ENCODE measurements at regions not wholly inside any gene's neighbourhood (a gene's known extent, or its start where the extent isn't known, plus 50 kb on each side); places are given as distances from the start of the nearest gene placed in this dataset.

DNA sequence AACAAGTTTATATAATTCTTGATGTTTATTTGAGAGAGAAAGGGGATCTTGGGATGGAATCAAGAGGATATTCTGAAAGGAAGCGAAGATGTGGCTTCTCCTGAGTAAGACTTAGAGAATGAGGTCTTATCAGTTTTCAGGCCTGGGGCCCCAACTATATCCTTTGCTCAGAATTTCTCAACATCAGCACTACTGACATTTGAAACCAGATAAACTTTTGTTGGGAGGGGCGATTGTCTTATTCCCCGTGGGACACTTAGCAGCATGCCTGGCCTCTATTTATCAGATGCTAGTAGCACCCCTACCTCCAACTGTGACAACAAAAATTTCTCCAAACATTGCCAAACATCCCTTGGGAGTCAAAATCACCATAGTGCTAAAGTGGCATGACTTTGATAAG lies 567.7 kb downstream of the MAT2B start:
- ATAC-seq (ENCODE audit: low read depth) (no peak), DNase-seq (no peak)
- Mint-ChIP-seq H3K9me3 (ENCODE audit: insufficient read depth) (no peaks in the 10 kb centered on the region), H3K4me3 (no peak overlapping the region), H3K27me3 (peaks cover 10% of the 10 kb centered on the region), H3K27ac (no peak overlapping the region), H3K4me1 (no peaks in the 10 kb centered on the region)
- Histone ChIP-seq H3K36me3 (replicated peaks in 1 of 2; ENCODE audit: control extremely low read depth in 1 of 2, control insufficient read depth in 1 of 2, extremely low read depth in 1 of 2, insufficient read depth in 2 of 2, low read length in 1 of 2) (no peaks in the 10 kb centered on the region), H3K27ac (ENCODE audit: low read length in 2 of 2) (no peak overlapping the region), H3K9ac (ENCODE audit: low read length) (no peak overlapping the region), H3K4me3 (ENCODE audit: control extremely low read depth in 1 of 5, extremely low read depth in 1 of 5, insufficient read depth in 1 of 5, low read depth in 2 of 5, low read length in 4 of 5) (no peak overlapping the region), H3K27me3 (replicated peaks in 1 of 4; ENCODE audit: control extremely low read depth in 1 of 4, control insufficient read depth in 3 of 4, insufficient read depth in 4 of 4, low read length in 3 of 4) (no peaks in the 10 kb centered on the region), H3K9me3 (ENCODE audit: control extremely low read depth in 1 of 3, control insufficient read depth in 2 of 3, insufficient read depth in 1 of 3, low read length in 2 of 3) (no peaks in the 10 kb centered on the region), H2AFZ (ENCODE audit: insufficient read depth, low read depth, low read length, poor library complexity, severe bottlenecking) (no peak overlapping the region), H3K4me1 (ENCODE audit: control insufficient read depth in 2 of 2, insufficient read depth in 2 of 2, low read length in 2 of 2) (no peaks in the 10 kb centered on the region), H3K79me2 (ENCODE audit: control insufficient read depth, insufficient read depth, low read length) (no peaks in the 10 kb centered on the region), H3K4me2 (replicated peaks; ENCODE audit: low read depth, low read length, poor library complexity, severe bottlenecking) (no peak overlapping the region), H4K20me1 (ENCODE audit: control insufficient read depth, insufficient read depth, low read length, poor library complexity, severe bottlenecking) (no peaks in the 10 kb centered on the region)
- 100% methylated on average over 1 of the region's 3 CpGs for WGBS (ENCODE audit: insufficient coverage)
- no peak for TF ChIP-seq EZH2 (IDR thresholded peaks at IDR 0.05; ENCODE audit: borderline replicate concordance, insufficient read depth, low read depth, low read length, poor library complexity, severe bottlenecking)
- TF ChIP-seq, protein P1, sequence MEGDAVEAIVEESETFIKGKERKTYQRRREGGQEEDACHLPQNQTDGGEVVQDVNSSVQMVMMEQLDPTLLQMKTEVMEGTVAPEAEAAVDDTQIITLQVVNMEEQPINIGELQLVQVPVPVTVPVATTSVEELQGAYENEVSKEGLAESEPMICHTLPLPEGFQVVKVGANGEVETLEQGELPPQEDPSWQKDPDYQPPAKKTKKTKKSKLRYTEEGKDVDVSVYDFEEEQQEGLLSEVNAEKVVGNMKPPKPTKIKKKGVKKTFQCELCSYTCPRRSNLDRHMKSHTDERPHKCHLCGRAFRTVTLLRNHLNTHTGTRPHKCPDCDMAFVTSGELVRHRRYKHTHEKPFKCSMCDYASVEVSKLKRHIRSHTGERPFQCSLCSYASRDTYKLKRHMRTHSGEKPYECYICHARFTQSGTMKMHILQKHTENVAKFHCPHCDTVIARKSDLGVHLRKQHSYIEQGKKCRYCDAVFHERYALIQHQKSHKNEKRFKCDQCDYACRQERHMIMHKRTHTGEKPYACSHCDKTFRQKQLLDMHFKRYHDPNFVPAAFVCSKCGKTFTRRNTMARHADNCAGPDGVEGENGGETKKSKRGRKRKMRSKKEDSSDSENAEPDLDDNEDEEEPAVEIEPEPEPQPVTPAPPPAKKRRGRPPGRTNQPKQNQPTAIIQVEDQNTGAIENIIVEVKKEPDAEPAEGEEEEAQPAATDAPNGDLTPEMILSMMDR (IDR thresholded peaks at IDR 0.05): no peak
- ChIA-PET CTCF (no interaction called here), POLR2A (no interaction called here)
- intact Hi-C loops (cut with micrococcal nuclease): no loop called here

DNA sequence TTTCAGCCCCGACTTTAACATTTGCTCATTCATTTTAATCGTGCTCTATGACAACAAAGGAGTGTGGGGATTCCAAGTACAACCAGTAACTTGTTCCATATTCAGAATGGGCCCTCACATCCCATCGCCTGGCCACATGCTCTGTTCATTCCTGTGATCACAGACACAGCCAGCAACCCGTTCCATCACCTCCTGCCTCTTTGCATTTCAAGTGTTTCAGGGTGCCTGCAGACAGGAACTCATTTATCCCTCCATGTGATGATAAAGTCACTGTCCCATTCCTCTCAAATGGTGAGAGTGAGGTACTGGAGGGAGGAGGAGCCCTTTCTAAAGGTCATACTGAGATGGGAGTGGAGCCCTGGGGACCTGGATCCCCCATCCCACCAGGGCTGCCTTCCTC lies 571.1 kb downstream of the MAT2B start:
- intact Hi-C loops (cut with micrococcal nuclease): no loop called here
- H3K4me1 Mint-ChIP-seq: no peaks in the 10 kb centered on the region
- Histone ChIP-seq H4K20me1 (ENCODE audit: control insufficient read depth, insufficient read depth, low read length, poor library complexity, severe bottlenecking) (no peaks in the 10 kb centered on the region), H3K4me1 (ENCODE audit: control insufficient read depth in 2 of 2, insufficient read depth in 2 of 2, low read length in 2 of 2) (no peaks in the 10 kb centered on the region), H3K4me3 (ENCODE audit: control extremely low read depth in 1 of 5, extremely low read depth in 1 of 5, insufficient read depth in 1 of 5, low read depth in 2 of 5, low read length in 4 of 5) (no peak overlapping the region), H3K9ac (ENCODE audit: low read length) (no peak overlapping the region), H3K27ac (ENCODE audit: low read length in 2 of 2) (no peak overlapping the region), H3K4me2 (replicated peaks; ENCODE audit: low read depth, low read length, poor library complexity, severe bottlenecking) (no peak overlapping the region), H3K9me3 (ENCODE audit: control extremely low read depth in 1 of 3, control insufficient read depth in 2 of 3, insufficient read depth in 1 of 3, low read length in 2 of 3) (no peaks in the 10 kb centered on the region), H2AFZ (ENCODE audit: insufficient read depth, low read depth, low read length, poor library complexity, severe bottlenecking) (no peak overlapping the region), H3K36me3 (replicated peaks in 1 of 2; ENCODE audit: control extremely low read depth in 1 of 2, control insufficient read depth in 1 of 2, extremely low read depth in 1 of 2, insufficient read depth in 2 of 2, low read length in 1 of 2) (no peaks in the 10 kb centered on the region), H3K27me3 (replicated peaks in 1 of 4; ENCODE audit: control extremely low read depth in 1 of 4, control insufficient read depth in 3 of 4, insufficient read depth in 4 of 4, low read length in 3 of 4) (no peaks in the 10 kb centered on the region), H3K79me2 (ENCODE audit: control insufficient read depth, insufficient read depth, low read length) (no peaks in the 10 kb centered on the region)
- ChIA-PET CTCF (no interaction called here), POLR2A (no interaction called here)
- H3K9me3 Mint-ChIP-seq (ENCODE audit: insufficient read depth): no peaks in the 10 kb centered on the region
- DNase-seq: no peak
- TF ChIP-seq, protein P1 (IDR thresholded peaks at IDR 0.05): no peak
- no peak for TF ChIP-seq EZH2 (IDR thresholded peaks at IDR 0.05; ENCODE audit: borderline replicate concordance, insufficient read depth, low read depth, low read length, poor library complexity, severe bottlenecking)
- WGBS (ENCODE audit: insufficient coverage): 94% methylated on average over 3 of the region's 4 CpGs
- no peak for ATAC-seq (ENCODE audit: low read depth)
- H3K27me3 Mint-ChIP-seq: peaks cover 7% of the 10 kb centered on the region
- H3K27ac Mint-ChIP-seq: no peak overlapping the region
- no peak overlapping the region for H3K4me3 Mint-ChIP-seq
